ENCODE measurements at regions not wholly inside any gene's neighbourhood (a gene's known extent, or its start where the extent isn't known, plus 50 kb on each side); places are given as distances from the start of the nearest gene placed in this dataset.
A peak's percentile ranks its signal among the peaks of the same experiment; 100 is the strongest.

GRCh38 chr12:65597527-65597926, 226.8 kb upstream of the HMGA2 start:
- DNase-seq (ENCODE audit: low read depth), result no peak

DNA sequence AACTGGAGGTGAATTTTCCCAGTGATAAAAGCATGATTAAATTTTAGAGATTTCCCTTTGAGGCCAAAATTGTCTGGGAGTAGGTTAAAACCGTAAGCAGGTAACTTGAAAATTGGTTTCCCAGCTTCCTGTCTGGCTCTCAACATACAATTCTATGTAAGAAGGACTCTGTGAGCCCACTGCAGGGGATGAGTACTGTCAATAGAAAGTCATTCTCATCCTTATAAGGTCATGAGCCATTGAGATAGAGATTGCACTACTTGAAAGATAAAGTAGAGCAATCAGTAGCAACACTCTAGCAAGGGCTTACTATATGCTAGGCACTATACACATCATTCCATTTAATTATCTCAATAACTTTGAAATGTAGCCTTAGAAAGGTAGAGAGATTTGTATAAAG, 225.6 kb upstream of the HMGA2 start:
- DNase-seq (ENCODE audit: low read depth), result no peak

GRCh38 chr12:65602253-65602609, 222.1 kb upstream of the HMGA2 start:
- no peak for DNase-seq (ENCODE audit: low read depth)

DNA sequence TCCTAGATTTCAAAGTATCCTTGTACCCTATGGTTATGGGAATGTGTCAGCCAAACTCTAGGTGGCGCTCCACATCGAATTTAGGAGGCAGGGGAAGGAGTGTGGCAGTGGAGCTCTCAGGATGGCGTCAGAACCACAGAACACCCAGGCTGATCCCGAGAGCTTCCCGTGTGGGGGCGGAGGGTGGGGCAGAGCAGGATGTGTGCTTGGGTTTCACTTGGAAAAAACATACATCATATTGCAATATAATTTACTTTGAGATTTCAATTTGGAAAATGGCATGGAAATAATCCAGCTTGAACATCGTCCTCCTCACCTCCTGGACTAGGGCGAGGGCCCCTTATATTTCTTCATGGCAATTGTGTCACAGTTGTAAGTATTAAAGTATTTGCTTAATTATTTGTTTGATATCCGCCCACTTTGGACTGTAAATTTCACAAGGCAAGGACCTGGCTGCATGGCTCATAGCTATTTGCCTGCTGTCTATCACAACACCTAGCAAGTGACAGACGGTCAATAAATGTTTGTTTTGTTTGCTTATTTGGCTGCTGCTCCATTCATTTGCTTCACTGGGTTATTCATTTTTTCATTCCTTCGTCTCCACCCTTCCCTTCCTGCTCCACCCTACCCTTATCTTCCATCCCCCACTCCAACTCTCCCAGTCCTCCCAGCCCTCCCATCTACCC, 221.5 kb upstream of the HMGA2 start:
- DNase-seq (ENCODE audit: low read depth), result peak; percentile 26

DNA sequence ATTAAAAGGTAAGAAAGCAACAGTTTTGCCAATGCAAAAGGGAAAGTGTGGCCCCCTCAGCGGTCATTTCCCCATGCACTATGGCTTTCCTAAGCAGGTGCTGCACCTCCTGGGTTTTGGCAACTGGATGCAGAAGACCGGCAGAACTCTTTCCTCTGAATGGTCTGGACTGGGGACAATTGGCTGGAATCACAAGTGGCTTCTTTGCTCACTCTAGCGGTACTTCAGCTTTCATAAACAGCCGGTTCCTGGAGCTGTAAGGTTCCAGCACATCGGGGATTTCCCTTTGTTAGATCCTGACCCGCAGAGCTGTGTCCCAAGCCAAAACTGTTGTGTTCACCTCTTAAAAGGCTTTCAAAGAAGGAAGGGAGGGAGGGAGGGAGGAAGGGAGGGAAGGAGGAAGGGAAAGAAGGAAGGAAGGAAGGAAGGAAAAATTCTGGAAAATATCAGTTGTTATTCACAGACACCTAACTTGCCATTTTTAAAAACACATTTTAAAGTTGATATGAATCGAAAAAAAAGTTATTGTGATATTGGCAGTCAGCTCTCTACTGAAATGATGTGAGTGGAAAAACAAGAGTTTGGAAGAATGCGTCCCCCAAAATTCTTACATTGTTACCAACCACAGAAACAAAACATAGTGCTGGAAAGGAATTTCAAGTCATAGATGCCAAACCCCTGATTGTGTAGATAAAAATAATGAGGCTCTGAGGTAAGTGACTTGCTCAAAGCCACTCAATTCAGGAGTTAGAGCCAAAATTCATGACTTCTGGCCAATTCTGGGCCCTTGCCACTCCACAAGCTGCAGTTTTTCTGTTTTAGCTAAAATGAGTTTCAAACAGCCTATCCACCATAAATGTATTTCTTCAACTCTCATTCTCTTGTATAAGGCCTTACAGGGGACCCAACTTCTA, 220.6 kb upstream of the HMGA2 start:
- DNase-seq (ENCODE audit: low read depth), result no peak

DNA sequence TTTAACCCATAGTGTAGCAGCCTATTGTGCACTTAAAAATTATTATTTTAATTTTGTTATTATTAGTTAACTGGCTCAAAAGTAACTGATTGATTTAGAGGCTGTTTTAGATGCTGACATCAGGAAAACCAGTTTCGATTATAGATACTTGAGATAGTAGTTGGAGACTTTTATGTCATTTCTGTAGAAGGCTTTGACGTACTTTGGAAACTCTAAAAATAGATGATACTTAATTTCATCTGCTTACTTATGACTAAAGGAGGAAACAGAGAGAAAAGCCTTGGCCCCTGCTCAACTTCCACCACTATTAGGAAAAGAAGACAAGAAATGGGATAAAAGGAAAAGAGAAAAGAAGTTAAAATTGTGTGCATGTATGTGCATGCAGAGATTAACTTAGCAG, 219.3 kb upstream of the HMGA2 start:
- DNase-seq (ENCODE audit: low read depth), result no peak

DNA sequence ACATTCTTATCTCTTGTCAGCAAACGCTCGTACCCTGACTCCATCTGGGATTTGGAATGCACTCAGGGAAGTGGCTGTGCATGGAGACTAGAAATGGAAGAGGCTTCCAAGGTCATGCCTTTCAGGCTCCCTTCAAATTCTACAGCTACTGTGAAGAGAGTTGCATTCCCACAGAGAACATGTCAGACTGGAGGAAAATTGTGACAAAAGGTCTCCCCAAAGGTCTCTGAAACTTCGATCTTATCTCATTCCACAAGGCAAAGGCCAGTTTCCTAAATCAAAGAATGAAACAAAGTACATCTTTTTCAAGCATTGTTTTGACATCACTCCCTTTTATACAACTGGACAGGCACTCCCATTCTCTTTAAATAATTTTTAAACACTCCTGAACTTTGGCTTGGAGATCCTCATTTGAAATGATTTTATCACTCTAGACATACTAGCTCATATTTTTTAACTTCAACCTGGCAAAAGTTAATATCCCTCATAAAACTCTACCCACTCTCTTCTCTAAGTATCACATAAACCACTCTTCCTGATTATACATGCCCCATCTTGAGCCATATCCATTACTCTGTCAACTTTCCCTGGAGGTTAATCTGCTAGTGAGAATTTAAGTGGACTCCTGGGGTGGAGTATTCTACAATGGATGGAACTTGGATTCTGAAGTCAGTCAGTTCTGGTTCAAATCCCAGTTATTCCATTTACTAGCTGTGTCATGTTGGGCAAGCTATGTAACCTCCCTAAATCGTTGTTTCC, 218.1 kb upstream of the HMGA2 start:
- DNase-seq (ENCODE audit: low read depth), result no peak

- no peak for DNase-seq (ENCODE audit: low read depth)
These were observed 216.9 kb upstream of the HMGA2 start for GRCh38 chr12:65607401-65607841.

DNA sequence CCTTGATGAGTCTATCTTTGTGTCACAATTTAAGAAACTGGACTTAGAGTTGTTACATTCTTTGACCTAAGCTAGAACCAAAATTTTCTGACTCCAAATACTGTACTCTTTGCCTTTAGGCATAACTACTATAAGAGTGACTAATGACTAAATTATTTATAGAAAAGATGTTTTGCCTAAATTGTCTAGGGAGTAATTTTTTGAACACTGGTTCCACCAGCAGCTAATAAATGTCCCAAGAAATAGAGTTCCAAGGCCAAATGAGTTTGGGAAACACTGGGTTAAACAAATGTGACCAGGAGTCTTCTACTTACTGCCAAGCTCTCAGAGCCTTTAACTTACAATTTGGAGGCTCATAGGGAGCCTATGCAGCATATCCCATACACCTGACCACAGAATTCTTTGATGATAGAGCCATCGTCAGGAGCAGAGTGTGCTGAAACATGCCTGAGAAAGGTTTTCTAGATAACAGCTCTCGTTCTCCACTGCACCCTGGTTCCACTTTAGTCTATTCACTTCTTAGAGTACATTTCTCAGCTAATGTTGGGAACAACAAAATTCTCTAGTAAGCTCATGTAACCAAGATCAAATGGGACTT, 215.9 kb upstream of the HMGA2 start:
- no peak for DNase-seq (ENCODE audit: low read depth)

GRCh38 chr12:65609359-65609771, 214.9 kb upstream of the HMGA2 start:
- no peak for DNase-seq (ENCODE audit: low read depth)

GRCh38 chr12:65611396-65611795, 212.9 kb upstream of the HMGA2 start:
- no peak for DNase-seq (ENCODE audit: low read depth)

- no peak for DNase-seq (ENCODE audit: low read depth)
These were observed 211.8 kb upstream of the HMGA2 start for GRCh38 chr12:65612440-65612839.

DNA sequence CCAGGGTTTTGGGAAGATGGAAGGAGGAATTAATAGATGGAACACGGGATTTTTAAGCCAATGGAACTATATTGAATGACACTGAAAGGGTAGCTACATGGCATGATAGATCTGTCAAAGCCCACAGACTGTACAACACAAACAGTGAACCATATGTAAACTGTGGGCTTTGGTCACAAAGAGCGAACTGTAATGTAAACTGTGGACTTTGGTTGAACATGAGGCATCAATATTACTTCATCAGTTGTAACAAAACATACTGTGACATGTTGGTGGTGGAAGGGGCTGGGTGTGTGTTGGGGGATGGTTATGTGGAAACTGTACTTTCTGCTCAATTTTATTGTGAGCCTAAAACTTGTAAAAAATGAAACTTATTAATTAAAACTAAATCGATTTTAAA, 210.6 kb upstream of the HMGA2 start:
- no peak for DNase-seq (ENCODE audit: low read depth)

DNA sequence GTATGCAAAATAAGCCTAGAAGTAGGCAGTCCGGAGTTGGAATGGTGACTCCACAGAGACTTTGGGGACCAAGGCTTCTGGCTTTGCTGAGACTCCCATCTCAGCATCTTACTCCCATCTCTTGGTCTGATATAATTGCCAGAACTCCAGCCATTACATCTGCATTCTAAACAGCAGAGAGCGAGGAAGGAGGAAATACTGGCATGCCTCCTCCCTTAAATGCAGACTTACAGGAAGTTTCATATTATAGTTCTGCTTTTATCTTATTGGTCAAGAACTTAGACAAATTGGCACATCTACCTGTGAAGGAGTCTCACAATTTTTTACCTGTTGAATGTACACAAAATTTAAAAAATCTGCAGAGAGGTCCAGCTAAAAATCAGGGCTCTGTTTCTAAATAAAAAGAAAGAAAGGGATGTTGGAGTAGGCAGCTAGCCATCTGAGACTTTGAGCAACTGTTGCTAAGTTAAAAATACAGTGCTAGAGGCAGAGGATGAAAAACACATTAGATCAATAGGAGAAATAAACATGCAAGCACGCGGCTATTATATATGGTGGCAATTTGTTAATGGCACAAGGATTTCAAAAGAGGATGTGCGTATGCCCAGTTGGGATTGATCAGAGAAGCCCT, 209.9 kb upstream of the HMGA2 start:
- DNase-seq (ENCODE audit: low read depth), result no peak

DNA sequence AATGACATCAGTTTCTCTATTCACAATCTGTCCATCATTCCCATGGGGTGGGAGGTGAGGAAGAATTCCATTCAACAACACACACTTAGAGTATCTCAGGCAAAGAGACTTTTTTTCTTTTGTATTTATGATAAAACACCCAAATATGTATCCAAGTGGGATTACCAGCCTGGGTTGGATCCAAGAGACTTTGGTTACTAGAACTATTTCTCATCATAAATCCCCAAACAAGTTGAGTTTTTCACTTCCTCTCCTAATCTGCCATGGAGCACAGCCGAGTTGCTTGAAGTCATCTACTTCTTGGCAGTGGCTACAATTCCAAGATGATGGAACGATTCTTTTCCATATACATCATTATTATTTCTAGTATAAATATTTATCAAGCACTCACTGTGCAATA, 209.2 kb upstream of the HMGA2 start:
- no peak for DNase-seq (ENCODE audit: low read depth)

DNA sequence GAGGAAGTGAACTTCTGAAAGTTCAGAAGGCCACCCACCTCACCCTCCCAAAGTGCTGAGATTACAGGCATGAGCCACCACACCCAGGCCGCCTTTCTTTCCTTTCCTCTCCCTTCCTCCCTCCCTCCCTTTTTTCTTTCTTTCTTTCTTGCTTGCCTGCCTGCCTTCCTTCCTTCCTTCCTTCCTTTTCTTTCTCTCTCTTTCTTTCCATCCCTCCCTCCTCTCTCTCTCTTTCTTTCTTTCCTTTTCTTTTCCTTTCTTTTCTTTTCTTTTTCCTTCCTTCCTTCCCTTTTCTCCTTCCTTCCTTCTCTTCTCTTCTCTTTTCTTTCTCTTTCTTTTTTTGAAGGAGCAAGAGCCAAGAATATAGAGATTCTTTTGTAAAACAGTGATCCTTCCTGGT, 208.3 kb upstream of the HMGA2 start:
- no peak for DNase-seq (ENCODE audit: low read depth)

DNA sequence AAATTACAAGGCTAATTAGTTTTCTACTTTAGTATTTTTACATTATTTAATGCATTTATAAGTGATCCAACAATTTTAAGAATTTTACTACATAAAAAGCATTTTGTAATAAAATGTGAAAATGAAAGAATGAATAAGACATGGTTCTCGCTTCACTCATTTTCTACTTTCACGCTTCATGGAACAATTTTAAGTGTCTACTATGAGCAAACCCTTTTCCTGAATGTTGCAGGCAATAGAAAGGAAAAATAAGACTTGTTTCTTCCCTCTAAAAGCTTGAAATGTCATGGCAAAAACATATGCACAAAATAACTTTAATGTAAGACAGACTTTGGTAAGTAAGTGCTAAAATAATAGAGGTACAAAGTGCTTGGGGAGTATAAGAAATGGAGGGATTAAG, 205.7 kb upstream of the HMGA2 start:
- DNase-seq (ENCODE audit: low read depth), result no peak

DNA sequence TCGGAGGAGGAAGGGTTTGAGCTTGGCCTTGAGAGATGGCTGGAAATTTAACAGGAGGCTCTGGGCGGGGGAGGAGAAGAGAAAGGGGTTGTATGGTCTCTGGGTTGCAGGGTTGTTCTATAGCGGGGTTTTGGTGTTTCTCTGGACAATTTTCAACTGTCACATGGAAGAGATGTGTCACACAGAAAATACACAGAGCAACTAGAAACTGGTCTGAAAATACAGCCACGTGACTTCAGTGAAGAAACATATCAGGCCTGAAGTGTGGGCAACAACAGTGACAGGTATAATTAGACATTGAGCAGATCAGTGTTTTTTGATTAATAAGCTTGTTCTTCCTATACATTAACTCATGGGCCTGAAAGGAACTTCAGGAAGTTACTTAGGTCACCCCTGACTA, 205.3 kb upstream of the HMGA2 start:
- no peak for DNase-seq (ENCODE audit: low read depth)

DNA sequence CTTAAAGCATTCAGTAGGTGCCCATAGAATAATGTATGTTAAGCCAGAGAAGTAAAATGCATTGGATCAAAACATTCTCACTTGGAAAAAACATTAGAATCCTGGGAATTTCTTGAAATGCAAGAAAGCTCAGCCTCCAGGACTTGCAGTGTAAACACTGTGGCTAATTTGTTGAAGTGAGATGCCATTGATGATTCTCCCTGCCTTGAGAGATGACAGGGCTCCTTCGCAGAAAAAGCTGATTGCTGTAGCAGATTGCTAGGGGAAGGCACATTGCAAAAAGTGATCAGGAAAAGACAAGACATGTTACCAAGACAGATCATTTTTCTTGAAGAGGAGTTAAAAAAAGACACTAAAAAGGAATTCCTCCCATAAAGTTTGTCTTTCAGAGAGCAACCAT, 204.2 kb upstream of the HMGA2 start:
- no peak for DNase-seq (ENCODE audit: low read depth)

- no peak for DNase-seq (ENCODE audit: low read depth)
These were observed 202.2 kb upstream of the HMGA2 start for GRCh38 chr12:65622056-65622455.

DNA sequence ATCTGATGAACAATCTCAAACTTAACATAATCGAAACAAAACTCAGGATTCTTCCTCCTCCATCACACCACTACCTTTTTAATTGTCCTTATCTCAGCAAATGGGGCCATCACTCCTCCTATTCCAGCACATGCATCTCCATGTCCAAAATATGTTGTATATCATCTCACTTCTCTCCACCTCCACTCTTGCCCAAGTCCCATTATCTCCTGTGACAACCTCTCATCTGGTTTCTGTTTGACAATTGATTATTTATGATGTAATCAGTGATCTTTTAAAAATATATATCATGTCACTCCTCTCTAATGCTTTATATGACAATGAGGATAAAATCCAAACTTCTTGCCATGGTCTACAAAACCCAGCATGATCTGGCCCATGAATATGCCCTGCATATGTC, 200.8 kb upstream of the HMGA2 start:
- DNase-seq (ENCODE audit: low read depth), result no peak

DNA sequence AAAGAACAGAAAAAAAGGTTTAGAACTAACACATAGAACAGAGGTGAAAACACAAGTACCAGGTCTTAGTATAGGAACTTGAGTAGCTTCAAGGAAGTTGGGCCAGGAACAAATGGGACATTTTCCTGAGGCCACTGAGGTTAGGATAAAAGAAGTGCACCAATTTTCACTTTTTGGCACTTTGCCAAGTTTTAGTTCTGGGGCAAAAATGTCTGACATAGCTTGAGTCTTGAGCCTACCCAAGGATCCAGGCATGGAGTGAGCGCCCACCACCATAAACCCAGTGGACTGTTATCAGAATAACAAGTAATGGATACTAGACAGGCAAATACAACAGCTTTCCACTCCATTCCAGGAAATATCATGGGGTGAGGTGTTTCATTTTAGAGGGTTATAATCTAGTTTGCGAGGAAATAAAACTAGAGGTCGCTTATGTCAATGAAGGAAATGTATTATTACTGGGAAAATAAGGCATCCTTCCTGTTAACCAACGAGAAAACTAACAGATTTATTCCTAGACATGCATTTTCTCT, 199.7 kb upstream of the HMGA2 start:
- DNase-seq (ENCODE audit: low read depth), result no peak
